C4-2B (cell line): ENCODE measurements at regions not wholly inside any gene's neighbourhood (a gene's known extent, or its start where the extent isn't known, plus 50 kb on each side); places are given as distances from the start of the nearest gene placed in this dataset.

Experiments
- CTCF ChIP-seq: fragments of 450-650 bp; conservative IDR thresholded peaks from 2 replicates; pipeline ENCODE4 v1.5.1; 2017; ENCODE audit warnings: mild to moderate bottlenecking
- ZFX ChIP-seq: fragments of 450-650 bp; IDR thresholded peaks from 2 replicates; pipeline ENCODE4 v1.6.1; 2017

GRCh38 chr1:192087334-192087733 lies 70.9 kb upstream of the RGS18 start:
- no peak for TF ChIP-seq CTCF
- TF ChIP-seq ZFX = no peak
